Fibroblast of skin of abdomen (primary cell): ENCODE measurements at regions not wholly inside any gene's neighbourhood (a gene's known extent, or its start where the extent isn't known, plus 50 kb on each side); places are given as distances from the start of the nearest gene placed in this dataset.

Source experiments
- DNase-seq: peaks from one replicate; pipeline ENCODE4 v3.0.0-alpha.2; 2013

GRCh38 chr10:44822966-44823365 lies 88.2 kb upstream of the TMEM72 start:
- no peak for DNase-seq

DNA sequence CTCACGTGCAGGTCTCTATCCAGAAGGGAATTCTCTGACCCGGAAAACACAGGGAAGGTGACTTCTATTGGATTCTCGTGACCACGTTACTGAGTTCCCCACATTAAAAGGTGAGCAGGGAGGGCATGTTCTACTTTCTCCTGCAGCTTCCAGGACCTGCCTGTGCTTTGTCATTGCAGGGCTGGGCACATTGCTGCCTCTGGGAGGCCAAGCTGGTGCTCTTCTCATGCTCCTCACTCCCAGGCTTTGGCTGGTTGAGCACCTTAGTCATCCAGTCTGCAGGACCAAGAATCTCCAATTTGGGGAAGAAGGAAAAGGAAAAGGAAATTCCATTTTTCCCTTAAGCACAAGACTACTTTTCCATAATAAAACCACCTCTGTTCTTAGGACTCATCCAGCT lies 86.5 kb upstream of the TMEM72 start:
- DNase-seq, result no peak

DNA sequence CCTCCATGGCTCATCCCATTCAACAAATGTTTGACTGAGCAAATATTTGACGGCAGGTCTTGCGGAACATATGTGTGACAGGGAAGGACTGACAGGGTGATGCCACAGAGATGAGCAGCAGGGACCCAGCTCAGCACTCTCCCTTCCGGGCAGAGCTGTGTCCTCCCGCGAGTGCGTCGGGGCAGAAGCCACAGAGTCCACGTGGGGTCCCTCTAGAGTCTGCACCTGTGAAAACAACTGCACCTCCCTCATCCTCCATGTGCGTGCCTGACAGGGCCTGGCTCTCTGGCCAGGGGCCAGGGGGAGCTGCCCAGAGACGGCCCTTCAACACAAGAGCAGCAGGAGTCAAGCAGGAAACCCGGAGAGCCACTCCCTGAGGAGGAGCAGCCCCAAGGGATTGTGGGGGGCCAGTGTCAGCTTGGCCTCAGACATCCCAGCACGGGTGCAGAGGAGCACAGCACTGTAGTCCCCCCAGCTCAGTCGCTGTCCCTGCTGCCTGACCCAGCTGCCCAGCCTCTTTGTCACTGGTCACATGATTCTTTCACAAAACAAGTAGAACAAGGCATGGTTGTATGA lies 83.6 kb upstream of the TMEM72 start:
- no peak for DNase-seq

DNA sequence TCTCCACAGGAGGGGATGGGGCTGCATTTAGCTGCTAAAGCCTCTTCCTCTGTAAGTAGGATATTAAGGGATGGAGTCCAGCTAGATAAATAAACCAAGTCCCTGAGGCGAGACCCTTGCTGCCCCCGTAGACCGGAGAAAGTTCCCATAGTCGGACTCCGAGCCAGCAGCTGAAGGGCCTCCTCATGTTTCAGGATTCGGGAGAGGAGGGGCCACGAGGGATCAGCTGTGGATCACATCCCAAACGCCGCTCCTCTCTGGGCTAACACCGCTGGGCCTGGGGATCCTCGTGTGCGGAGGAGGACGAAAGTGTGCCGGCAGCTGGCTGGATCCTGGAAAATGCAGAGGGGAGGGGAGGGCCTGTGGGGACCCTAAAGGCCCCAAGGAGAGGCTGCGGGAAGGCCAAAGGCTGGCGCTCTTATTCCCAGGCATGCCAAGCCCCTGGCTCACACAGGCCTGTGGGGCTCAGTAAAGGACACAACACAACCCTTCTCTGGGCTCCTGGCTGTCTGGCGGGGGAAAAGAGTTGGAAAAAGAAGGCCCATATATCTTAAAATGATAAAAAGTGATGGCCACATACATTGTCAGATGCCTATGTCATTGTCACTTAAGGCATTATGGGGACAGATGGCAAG lies 82.5 kb upstream of the TMEM72 start:
- no peak for DNase-seq

DNA sequence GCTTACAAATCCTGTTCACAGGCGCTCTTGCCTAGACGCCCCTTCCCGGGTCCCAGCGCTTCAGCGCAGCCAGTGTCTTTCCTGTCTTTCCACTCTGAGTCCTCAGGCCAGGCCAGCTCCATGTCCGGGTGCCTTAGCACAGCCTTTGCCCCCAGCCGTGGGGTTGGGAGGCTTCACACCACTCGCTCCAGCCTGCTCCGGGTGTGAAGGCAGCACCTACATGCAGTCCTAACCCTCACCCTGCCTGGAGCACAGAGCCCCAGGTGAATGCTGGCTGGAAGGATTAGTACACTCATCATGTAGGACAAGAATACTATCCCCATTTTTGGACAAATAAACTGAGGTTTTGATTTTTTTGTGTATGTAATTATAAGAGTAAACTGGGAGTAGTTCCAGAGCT lies 81.7 kb upstream of the TMEM72 start:
- no peak for DNase-seq

DNA sequence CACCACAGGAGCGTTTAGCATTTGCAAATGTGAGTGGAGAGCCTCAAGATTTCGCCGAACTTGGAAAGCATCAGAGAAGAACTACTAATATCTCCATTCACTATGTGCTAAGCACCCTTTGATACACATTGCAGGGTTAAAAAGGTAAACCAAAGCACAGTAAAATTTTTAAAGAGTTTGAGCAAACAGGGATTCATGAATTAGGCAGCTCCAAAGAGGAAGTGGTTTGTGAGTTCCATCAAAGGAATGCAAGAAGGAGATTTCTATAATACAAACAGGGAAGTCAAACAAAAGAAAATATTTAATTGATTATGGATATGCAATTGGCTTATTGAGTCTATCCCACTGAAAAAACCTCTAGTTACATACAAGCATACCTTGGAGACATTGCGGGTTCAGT lies 81.1 kb upstream of the TMEM72 start:
- peak; percentile 60 for DNase-seq

GRCh38 chr10:44831581-44831980 lies 79.6 kb upstream of the TMEM72 start:
- DNase-seq, result no peak

- DNase-seq, result peak; percentile 55
Observed at GRCh38 chr10:44832595-44833390, 78.3 kb upstream of the TMEM72 start.

DNA sequence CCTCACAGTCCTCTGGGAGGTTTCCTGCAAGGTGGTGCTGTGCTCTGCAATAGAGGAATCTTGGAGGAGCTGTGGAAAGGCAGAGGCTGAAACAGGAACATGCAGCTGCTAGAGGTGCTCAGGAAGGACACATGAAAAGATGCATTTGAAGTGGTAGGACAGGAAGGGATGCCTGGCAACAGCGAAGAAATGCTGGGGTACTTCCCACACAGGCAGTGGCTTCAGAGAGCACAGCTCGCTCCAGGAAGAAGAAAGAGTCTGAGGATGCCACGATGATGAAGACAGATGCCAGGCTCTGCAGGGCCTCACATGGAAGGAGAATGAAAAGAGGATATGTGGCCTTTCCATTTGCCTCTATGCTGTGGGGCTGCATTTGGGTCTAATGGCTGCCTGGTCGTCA lies 77.0 kb upstream of the TMEM72 start:
- no peak for DNase-seq

- DNase-seq, result no peak
Observed at GRCh38 chr10:44835300-44835699, 75.8 kb upstream of the TMEM72 start.

- no peak for DNase-seq
Observed at GRCh38 chr10:44843484-44843883, 67.7 kb upstream of the TMEM72 start.

DNA sequence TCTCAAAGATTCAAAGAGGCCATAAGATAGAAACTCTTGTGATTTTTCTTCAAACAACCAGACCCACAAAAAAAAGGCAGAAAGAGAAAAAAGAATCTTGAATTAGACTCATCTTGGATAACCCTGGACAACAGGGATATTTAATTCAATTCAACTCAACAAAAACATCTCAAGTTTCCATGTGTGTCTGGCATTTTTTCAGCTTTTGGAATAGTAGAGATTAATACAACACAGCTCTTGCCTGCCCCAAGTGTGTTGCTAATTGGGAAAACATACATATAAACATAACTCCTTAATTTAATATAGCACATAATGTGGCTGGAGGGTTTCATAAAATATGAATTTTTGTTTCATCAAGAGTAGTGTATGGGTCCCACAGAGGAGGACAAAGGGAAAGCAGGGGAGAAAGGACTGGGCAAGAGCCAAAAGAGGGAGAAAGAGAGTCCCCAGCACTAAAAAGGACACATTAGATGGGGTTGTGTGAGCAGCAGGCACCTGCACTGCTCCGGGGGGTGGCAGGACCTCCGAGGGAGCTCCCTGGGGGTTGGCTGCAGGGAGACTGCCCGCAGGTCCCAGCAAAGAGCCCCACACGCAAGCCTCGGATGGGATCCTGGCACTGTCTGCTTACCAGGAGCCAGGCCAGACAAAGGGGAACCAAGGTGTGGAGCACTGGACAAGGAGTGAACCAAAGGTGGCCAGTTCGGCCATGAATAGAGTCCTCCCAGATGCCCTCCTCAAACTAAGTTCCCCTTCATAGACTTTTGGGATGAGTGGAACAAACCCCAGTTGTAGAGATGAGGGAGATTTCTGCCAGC lies 65.6 kb upstream of the TMEM72 start:
- no peak for DNase-seq

GRCh38 chr10:44847110-44847509 lies 64.0 kb upstream of the TMEM72 start:
- DNase-seq, result no peak

DNA sequence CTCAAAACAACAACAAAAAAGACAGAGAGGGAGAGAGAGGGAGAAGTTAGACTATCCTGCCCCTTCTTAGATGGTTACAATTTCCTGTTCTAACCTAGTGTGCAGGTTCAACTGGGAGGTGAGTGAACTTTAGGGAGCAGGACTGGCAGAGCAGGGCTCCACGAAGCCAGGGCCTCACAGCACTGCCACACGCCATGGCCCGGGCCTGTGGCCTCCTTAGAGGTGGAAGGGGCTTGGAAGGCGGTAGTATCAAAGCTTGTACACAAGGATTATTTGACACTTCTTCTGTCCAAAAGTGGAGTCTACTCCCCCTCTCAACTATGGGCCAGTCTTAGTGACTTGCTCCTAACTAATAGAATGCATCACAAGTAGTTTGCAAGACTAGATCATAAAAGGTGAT lies 62.9 kb upstream of the TMEM72 start:
- no peak for DNase-seq

- no peak for DNase-seq
Observed at GRCh38 chr10:44849936-44850335, 61.2 kb upstream of the TMEM72 start.

GRCh38 chr10:44850356-44850934 lies 60.7 kb upstream of the TMEM72 start:
- no peak for DNase-seq

- DNase-seq, result no peak
Observed at GRCh38 chr10:44851413-44851812, 59.7 kb upstream of the TMEM72 start.

- no peak for DNase-seq
Observed at GRCh38 chr10:44851881-44852280, 59.3 kb upstream of the TMEM72 start.

DNA sequence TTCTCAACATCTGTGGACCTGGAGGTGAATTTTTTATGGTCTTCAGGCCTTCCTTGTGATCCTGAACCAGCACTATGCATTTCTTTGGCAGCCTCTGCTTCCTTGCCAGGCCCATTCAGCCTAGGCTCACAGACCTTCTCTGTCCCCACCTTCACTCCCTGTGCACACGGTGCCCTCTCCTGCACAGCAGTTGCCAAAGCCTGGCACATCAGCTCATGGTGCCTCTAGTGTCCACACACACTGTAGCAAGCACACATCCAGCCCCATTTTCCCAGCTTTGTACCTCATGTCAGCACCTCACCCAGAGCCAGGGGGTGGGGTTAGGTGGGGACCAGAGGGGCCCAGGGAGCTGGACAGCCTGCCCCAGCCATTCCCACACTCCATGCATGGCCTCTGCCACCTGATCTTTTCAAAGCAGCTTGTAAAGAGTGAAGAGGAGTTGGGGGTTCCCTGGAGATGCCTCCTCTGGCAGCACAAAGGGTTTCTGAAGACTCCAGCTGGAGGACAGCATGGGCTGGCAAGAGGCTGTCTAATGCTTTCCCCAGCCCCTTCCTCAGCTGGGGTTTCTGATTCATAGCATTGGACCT lies 57.9 kb upstream of the TMEM72 start:
- DNase-seq, result peak; percentile 63

- no peak for DNase-seq
Observed at GRCh38 chr10:44853796-44854195, 57.3 kb upstream of the TMEM72 start.

DNA sequence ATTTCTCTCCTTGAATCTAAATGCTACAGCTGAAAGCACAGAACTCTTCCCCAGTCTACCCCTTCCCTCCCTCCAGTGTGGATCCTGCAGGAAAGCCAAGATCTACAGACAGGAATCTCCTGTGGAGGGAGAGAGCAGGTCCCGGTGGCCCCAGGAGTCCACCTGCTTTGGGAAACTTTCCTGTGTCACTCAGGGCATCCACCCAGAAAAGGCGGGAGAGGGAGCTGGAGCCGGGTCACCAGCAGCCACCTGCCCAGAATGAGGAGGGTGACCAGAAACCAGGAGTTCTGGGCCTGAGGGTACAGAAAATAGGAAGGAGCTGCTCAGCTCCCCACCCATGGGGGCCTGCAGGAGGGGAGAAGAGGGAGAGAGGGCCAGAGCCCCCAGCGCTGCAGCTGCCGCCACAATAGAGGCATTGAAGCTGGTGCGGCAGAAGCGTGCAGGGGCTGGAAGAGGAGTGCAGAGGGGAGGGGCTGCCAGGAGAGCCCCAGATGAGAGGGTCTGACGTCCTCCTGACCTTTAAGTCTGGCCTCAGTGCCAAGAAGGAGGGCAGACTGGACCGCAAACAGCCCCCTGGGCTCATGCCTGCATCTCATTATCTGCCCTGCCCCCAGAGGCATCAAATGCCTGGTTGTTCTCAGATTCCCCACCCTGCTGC lies 56.3 kb upstream of the TMEM72 start:
- no peak for DNase-seq

DNA sequence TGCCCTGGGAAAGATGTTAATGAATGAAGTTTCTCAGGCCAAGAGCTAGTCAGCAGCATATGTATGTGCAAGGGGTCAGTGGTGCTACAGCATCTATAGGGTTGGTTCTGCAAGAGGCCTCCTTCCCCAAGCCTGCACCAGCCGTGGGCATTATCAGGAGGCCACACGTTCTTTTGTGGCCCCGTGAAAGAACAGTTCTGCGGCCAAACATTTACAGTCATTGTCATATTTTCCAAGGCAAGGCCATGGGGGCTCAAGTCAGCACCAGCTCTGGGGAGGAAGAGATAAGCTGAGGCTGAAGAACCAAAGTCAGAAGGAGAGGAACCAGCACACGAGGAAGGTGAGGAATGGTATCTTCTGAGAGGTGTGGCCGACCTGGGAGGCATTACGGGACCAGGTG lies 54.4 kb upstream of the TMEM72 start:
- no peak for DNase-seq
